ENCODE measurements at regions not wholly inside any gene's neighbourhood (a gene's known extent, or its start where the extent isn't known, plus 50 kb on each side); places are given as distances from the start of the nearest gene placed in this dataset.

GRCh38 chr11:97847730-97848129, 1173.0 kb upstream of the CNTN5 start:
- no peaks in the 10 kb centered on the region for H3K27me3 ChIP-seq (replicated peaks in 1 of 4; ENCODE audit: control extremely low read depth in 1 of 4, control insufficient read depth in 3 of 4, insufficient read depth in 4 of 4, low read length in 3 of 4)
- ChIA-PET POLR2A (no interaction called here), CTCF (no interaction called here)
- Mint-ChIP-seq H3K9me3 (ENCODE audit: insufficient read depth) (peaks cover 2% of the 10 kb centered on the region), H3K4me1 (no peaks in the 10 kb centered on the region), H3K27me3 (no peaks in the 10 kb centered on the region), H3K4me3 (no peak overlapping the region), H3K27ac (no peak overlapping the region)
- H4K20me1 ChIP-seq (ENCODE audit: control insufficient read depth, insufficient read depth, low read length, poor library complexity, severe bottlenecking): no peaks in the 10 kb centered on the region
- no peaks in the 10 kb centered on the region for H3K36me3 ChIP-seq (replicated peaks in 1 of 2; ENCODE audit: control extremely low read depth in 1 of 2, control insufficient read depth in 1 of 2, extremely low read depth in 1 of 2, insufficient read depth in 2 of 2, low read length in 1 of 2)
- no peak overlapping the region for H3K27ac ChIP-seq (ENCODE audit: low read length in 2 of 2)
- WGBS (ENCODE audit: insufficient coverage): no CpG with 5 or more reads among the region's 1 CpG
- no peak for TF ChIP-seq EZH2 (IDR thresholded peaks at IDR 0.05; ENCODE audit: borderline replicate concordance, insufficient read depth, low read depth, low read length, poor library complexity, severe bottlenecking)
- TF ChIP-seq, protein P1, sequence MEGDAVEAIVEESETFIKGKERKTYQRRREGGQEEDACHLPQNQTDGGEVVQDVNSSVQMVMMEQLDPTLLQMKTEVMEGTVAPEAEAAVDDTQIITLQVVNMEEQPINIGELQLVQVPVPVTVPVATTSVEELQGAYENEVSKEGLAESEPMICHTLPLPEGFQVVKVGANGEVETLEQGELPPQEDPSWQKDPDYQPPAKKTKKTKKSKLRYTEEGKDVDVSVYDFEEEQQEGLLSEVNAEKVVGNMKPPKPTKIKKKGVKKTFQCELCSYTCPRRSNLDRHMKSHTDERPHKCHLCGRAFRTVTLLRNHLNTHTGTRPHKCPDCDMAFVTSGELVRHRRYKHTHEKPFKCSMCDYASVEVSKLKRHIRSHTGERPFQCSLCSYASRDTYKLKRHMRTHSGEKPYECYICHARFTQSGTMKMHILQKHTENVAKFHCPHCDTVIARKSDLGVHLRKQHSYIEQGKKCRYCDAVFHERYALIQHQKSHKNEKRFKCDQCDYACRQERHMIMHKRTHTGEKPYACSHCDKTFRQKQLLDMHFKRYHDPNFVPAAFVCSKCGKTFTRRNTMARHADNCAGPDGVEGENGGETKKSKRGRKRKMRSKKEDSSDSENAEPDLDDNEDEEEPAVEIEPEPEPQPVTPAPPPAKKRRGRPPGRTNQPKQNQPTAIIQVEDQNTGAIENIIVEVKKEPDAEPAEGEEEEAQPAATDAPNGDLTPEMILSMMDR (IDR thresholded peaks at IDR 0.05): no peak
- H3K9ac ChIP-seq (ENCODE audit: low read length): no peak overlapping the region
- DNase-seq (no peak), ATAC-seq (ENCODE audit: low read depth) (no peak)
- H3K4me3 ChIP-seq (ENCODE audit: control extremely low read depth in 1 of 5, extremely low read depth in 1 of 5, insufficient read depth in 1 of 5, low read depth in 2 of 5, low read length in 4 of 5): no peak overlapping the region
- peaks cover 0 to 2% (median 2%) of the 10 kb centered on the region in 3 donors for H3K9me3 ChIP-seq (ENCODE audit: control extremely low read depth in 1 of 3, control insufficient read depth in 2 of 3, insufficient read depth in 1 of 3, low read length in 2 of 3)
- no peaks in the 10 kb centered on the region for H3K79me2 ChIP-seq (ENCODE audit: control insufficient read depth, insufficient read depth, low read length)
- no peak overlapping the region for H3K4me2 ChIP-seq (replicated peaks; ENCODE audit: low read depth, low read length, poor library complexity, severe bottlenecking)
- H3K4me1 ChIP-seq (ENCODE audit: control insufficient read depth in 2 of 2, insufficient read depth in 2 of 2, low read length in 2 of 2): no peaks in the 10 kb centered on the region
- H2AFZ ChIP-seq (ENCODE audit: insufficient read depth, low read depth, low read length, poor library complexity, severe bottlenecking): no peak overlapping the region
- intact Hi-C loops (cut with micrococcal nuclease): no loop called here

- Mint-ChIP-seq H3K27ac (no peak overlapping the region), H3K27me3 (no peaks in the 10 kb centered on the region)
- CTCF ChIA-PET: no interaction called here
Measured at GRCh38 chr11:97850701-97851100, 1170.0 kb upstream of the CNTN5 start.

More at GRCh38 chr11:97850701-97851100, 1170.0 kb upstream of the CNTN5 start:
- no peaks in the 10 kb centered on the region for H4K20me1 ChIP-seq (ENCODE audit: control insufficient read depth, insufficient read depth, low read length, poor library complexity, severe bottlenecking)
- H3K4me2 ChIP-seq (replicated peaks; ENCODE audit: low read depth, low read length, poor library complexity, severe bottlenecking): no peak overlapping the region
- H3K4me1 ChIP-seq (ENCODE audit: control insufficient read depth in 2 of 2, insufficient read depth in 2 of 2, low read length in 2 of 2): no peaks in the 10 kb centered on the region
- intact Hi-C loops (cut with micrococcal nuclease): no loop called here
- no peak for TF ChIP-seq EZH2 (IDR thresholded peaks at IDR 0.05; ENCODE audit: borderline replicate concordance, insufficient read depth, low read depth, low read length, poor library complexity, severe bottlenecking)
- TF ChIP-seq, protein P1 (IDR thresholded peaks at IDR 0.05): no peak
- no peak overlapping the region for H3K9ac ChIP-seq (ENCODE audit: low read length)
- no peaks in the 10 kb centered on the region for H3K27me3 ChIP-seq (replicated peaks in 1 of 4; ENCODE audit: control extremely low read depth in 1 of 4, control insufficient read depth in 3 of 4, insufficient read depth in 4 of 4, low read length in 3 of 4)
- H3K27ac ChIP-seq (ENCODE audit: low read length in 2 of 2): no peak overlapping the region
- POLR2A ChIA-PET: no interaction called here
- Mint-ChIP-seq H3K4me1 (no peaks in the 10 kb centered on the region), H3K9me3 (ENCODE audit: insufficient read depth) (peaks cover 4% of the 10 kb centered on the region), H3K4me3 (no peak overlapping the region)
- no peaks in the 10 kb centered on the region for H3K36me3 ChIP-seq (replicated peaks in 1 of 2; ENCODE audit: control extremely low read depth in 1 of 2, control insufficient read depth in 1 of 2, extremely low read depth in 1 of 2, insufficient read depth in 2 of 2, low read length in 1 of 2)
- no peak for ATAC-seq (ENCODE audit: low read depth)
- no peak overlapping the region for H2AFZ ChIP-seq (ENCODE audit: insufficient read depth, low read depth, low read length, poor library complexity, severe bottlenecking)
- H3K9me3 ChIP-seq (ENCODE audit: control extremely low read depth in 1 of 3, control insufficient read depth in 2 of 3, insufficient read depth in 1 of 3, low read length in 2 of 3): peaks cover 0 to 7% (median 2%) of the 10 kb centered on the region in 3 donors
- no CpG with 5 or more reads among the region's 1 CpG for WGBS (ENCODE audit: insufficient coverage)
- H3K79me2 ChIP-seq (ENCODE audit: control insufficient read depth, insufficient read depth, low read length): no peaks in the 10 kb centered on the region
- H3K4me3 ChIP-seq (ENCODE audit: control extremely low read depth in 1 of 5, extremely low read depth in 1 of 5, insufficient read depth in 1 of 5, low read depth in 2 of 5, low read length in 4 of 5): no peak overlapping the region
- DNase-seq: no peak
